ENCODE measurements at regions not wholly inside any gene's neighbourhood (a gene's known extent, or its start where the extent isn't known, plus 50 kb on each side); places are given as distances from the start of the nearest gene placed in this dataset.

DNA sequence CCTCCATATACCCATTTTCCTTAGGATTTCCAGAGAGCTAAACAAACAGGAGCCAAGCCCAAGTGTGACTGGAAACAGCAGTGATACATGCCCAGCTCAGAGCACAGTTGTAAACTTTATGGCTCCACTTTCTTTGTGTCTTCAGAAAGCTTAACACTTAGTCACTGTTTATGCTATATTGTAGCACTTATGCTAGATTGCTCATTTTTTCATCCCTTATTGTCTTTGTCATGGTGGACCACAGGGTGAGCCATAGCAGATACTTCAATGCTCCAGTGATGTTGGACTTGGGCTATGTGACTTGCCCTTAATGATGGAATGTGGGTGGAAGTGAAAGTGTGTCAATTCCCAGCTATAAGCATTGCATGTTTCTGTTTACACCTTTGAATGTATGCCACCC is 401.6 kb downstream of the METTL4 start:
- Histone ChIP-seq H3K36me3 (no peaks in the 10 kb centered on the region), H3K27me3 (no peaks in the 10 kb centered on the region), H3K27ac (no peak overlapping the region), H3K4me3 (no peak overlapping the region), H3K4me1 (no peaks in the 10 kb centered on the region), H3K9me3 (no peaks in the 10 kb centered on the region)
- no peak for TF ChIP-seq POLR2A (IDR thresholded peaks at IDR 0.05)
- TF ChIP-seq, protein P1, sequence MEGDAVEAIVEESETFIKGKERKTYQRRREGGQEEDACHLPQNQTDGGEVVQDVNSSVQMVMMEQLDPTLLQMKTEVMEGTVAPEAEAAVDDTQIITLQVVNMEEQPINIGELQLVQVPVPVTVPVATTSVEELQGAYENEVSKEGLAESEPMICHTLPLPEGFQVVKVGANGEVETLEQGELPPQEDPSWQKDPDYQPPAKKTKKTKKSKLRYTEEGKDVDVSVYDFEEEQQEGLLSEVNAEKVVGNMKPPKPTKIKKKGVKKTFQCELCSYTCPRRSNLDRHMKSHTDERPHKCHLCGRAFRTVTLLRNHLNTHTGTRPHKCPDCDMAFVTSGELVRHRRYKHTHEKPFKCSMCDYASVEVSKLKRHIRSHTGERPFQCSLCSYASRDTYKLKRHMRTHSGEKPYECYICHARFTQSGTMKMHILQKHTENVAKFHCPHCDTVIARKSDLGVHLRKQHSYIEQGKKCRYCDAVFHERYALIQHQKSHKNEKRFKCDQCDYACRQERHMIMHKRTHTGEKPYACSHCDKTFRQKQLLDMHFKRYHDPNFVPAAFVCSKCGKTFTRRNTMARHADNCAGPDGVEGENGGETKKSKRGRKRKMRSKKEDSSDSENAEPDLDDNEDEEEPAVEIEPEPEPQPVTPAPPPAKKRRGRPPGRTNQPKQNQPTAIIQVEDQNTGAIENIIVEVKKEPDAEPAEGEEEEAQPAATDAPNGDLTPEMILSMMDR (IDR thresholded peaks at IDR 0.05): no peak
- TF ChIP-seq POLR2AphosphoS5 (IDR thresholded peaks at IDR 0.05): no peak
- intact Hi-C loops (cut with DNase I; ENCODE audit: low total_unique reads): no loop called here
- no peak for DNase-seq (ENCODE audit: low spot score in 2 of 2)

DNA sequence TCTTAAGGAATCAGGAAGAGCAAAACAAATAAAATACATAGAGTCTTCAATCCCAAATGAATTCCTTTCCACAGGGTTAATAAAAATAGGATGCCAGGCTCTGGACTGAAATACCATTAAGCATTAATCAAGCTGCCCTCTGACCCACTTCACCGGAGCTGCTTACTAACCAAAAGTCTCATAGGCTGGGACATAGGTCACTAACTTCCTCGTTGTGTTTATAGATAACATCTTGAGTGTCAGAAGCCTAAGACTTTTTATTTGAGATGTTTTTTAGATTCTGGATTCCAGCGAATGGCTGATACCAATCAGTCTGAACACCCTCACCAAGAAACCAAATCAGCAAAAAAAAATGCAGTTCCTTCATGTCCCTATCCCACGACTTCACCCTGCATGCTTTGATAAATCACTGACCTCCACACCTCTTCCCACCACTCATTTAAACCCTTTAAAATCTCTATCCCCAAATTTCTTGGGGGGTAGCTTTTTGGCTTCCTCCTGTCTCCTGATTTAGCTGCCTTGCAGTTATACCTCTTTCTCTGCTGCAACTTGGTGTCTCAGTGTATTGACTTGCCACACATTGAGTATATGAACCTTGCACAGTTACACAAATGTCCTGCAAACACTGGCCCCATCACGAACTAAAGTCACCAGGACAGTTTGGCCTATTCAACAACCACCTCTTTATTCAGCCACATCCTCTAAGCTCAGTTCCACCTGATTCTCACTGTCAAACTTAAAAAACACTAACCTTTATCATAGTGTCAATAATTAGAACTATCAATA is 399.3 kb downstream of the METTL4 start:
- Histone ChIP-seq H3K36me3 (no peaks in the 10 kb centered on the region), H3K27ac (no peak overlapping the region), H3K27me3 (no peaks in the 10 kb centered on the region), H3K4me1 (no peaks in the 10 kb centered on the region), H3K4me3 (no peak overlapping the region), H3K9me3 (no peaks in the 10 kb centered on the region)
- TF ChIP-seq POLR2AphosphoS5 (IDR thresholded peaks at IDR 0.05): no peak
- no peak for TF ChIP-seq POLR2A (IDR thresholded peaks at IDR 0.05)
- TF ChIP-seq, protein P1 (IDR thresholded peaks at IDR 0.05): no peak
- intact Hi-C loops (cut with DNase I; ENCODE audit: low total_unique reads): no loop called here
- DNase-seq (ENCODE audit: low spot score in 2 of 2): no peak

DNA sequence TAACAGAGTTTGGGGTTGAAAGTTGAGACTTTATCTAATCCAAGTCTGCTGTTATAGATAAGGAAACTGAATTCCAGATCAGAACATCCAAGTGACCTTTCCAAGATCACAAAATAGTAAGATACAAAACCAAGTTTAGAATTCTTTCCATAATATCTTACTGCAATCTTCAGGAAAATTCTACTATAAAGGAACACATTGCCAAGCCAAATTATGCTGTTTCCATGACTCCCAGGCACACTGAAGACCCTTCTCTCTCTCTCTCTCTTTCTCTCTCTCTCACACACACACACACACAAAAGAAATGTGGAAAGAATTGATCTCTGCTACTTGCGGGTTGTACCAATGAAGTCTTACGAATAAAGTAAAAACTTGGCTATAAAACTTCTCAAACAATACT is 398.4 kb downstream of the METTL4 start:
- DNase-seq (ENCODE audit: low spot score in 2 of 2): no peak
- Histone ChIP-seq H3K4me3 (no peak overlapping the region), H3K27me3 (no peaks in the 10 kb centered on the region), H3K9me3 (no peaks in the 10 kb centered on the region), H3K27ac (no peak overlapping the region), H3K4me1 (no peaks in the 10 kb centered on the region), H3K36me3 (no peaks in the 10 kb centered on the region)
- intact Hi-C loops (cut with DNase I; ENCODE audit: low total_unique reads): no loop called here
- TF ChIP-seq, protein P1 (IDR thresholded peaks at IDR 0.05): no peak
- TF ChIP-seq POLR2AphosphoS5 (IDR thresholded peaks at IDR 0.05) (no peak), POLR2A (IDR thresholded peaks at IDR 0.05) (no peak)

DNA sequence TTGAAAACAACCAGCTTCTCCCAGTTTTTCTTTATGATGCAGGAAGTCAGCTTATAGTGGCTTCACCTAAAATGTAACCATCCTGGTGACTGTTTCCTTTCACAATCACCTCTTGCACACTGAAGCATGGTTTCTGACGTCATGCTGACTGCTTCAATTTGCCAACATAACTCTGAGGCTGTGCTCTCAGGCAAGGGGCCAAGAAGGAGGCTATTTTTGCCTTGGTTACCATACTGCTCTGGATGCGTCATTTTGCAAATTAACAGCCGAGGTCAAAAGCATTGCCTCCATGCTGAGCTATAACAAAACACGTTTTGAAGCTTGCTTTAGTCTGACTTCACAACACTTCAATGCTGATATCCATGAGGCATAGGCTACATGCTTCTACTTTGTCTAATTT is 397.8 kb downstream of the METTL4 start:
- no peak for DNase-seq (ENCODE audit: low spot score in 2 of 2)
- intact Hi-C loops (cut with DNase I; ENCODE audit: low total_unique reads): no loop called here

DNA sequence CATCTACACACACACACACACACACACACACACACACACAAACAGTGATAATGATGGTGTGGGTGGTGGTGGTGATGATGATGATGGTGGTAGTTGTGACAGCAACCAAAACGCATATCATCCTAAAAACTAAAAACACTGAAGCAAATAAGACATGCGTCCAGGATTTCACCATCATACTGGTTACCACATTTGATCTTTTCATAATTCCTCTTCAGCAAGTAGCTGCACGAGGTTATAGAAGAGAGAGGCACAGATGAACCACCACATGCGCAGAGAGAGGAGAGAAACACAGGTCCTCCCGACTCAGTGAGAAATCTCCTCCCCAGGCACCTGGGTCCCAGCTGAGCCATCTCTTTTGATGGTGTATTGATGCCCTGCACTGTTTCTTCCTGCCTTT is 393.3 kb downstream of the METTL4 start:
- TF ChIP-seq POLR2AphosphoS5 (IDR thresholded peaks at IDR 0.05) (no peak), POLR2A (IDR thresholded peaks at IDR 0.05) (no peak)
- TF ChIP-seq, protein P1 (IDR thresholded peaks at IDR 0.05): no peak
- Histone ChIP-seq H3K4me3 (no peak overlapping the region), H3K36me3 (no peaks in the 10 kb centered on the region), H3K27me3 (no peaks in the 10 kb centered on the region), H3K27ac (no peak overlapping the region), H3K9me3 (no peaks in the 10 kb centered on the region), H3K4me1 (no peaks in the 10 kb centered on the region)
- intact Hi-C loops (cut with DNase I; ENCODE audit: low total_unique reads): no loop called here
- no peak for DNase-seq (ENCODE audit: low spot score in 2 of 2)

More for the DNA sequence above, 397.8 kb downstream of the METTL4 start:
- Histone ChIP-seq H3K27ac (no peak overlapping the region), H3K4me3 (no peak overlapping the region), H3K36me3 (no peaks in the 10 kb centered on the region), H3K4me1 (no peaks in the 10 kb centered on the region), H3K27me3 (no peaks in the 10 kb centered on the region), H3K9me3 (no peaks in the 10 kb centered on the region)
- TF ChIP-seq POLR2A (IDR thresholded peaks at IDR 0.05): no peak
- TF ChIP-seq POLR2AphosphoS5 (IDR thresholded peaks at IDR 0.05): no peak
- TF ChIP-seq, protein P1 (IDR thresholded peaks at IDR 0.05): no peak

All from breast epithelium (tissue), 4 donors.